ENCODE measurements at regions not wholly inside any gene's neighbourhood (a gene's known extent, or its start where the extent isn't known, plus 50 kb on each side); places are given as distances from the start of the nearest gene placed in this dataset.

DNA sequence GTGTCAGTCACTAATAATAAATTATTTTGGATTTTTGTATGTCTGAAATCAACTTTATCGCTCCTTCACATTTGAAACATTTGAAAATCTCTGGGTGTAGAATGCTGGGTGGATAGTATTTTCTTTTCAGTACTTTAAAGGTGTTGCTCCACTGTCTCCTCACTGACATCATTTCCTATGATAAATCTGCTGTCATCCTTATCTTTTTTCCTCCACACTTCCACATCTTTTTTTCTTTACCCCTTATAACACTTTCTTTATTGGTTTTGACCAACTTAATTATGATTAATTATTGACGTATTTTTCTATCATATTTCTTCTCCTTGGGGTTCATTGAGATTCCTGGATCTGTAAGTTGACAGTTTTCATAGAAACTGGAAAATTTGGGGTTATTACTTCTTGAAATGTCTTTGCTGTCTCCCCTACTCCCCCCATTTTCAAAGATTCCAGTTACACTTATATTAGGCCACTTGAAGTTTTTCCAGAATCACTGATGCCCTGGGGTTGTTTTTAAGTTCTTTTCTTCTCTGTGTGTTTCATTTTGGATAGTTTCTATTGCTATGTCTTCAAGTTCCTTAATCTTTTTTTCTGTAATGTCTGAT lies 177.5 kb upstream of the DIO3 start:
- DNase-seq = no peak

DNA sequence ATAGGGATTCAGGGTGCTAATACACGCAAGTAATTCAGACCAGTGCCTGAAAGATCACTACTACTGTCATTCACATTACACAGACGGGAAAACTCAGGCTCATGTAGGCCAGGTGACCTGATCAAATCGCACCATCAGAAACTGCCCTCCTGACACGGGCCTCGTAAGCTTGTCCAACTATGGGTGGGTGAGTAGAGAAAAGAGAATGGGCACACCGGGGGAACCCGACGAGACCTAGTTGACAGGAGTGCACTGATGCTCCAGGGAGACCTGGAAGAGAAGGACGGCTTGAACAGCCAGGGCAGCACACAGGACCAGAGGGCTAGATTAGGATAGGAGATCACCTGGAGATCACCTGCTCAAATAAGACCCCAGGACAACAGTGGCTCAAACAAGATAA lies 166.9 kb upstream of the DIO3 start:
- DNase-seq = no peak

DNA sequence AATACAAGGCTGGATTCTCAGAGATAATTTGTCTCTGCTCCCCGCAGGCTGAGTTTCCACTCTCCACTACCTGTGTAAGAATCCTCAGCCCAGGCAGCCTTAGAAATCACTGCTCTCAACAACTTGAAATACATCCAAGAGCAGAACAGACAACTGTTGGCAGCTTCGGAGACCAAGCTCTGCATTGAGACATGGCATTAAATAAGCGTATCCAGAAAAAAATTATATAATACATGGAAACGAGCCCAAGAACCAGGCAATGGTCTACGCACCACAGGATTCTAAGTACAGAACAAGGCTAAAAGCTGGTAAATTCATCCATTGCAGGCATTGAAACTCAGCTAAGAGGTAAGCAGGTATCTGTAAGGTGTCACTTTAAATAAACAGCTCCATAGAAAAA lies 165.5 kb upstream of the DIO3 start:
- no peak for DNase-seq

DNA sequence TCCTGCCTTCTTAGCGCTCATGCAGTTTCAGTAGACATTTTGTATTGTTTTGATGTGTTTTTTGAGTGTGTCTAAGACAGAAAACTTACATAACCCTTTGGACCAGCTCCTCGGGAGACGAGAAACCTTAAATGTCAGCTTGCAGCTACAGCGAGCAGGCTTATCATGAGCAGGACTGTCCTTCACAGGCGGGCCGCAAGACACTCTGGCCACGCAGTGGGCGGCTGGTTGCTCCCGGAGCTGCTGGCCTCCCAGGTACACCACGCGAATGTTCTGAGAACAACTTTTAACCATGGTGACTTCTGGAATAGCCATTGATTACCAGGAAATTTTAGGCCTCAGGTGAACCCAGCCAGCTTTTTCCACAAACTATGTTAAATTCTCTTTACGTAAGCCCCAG lies 164.1 kb upstream of the DIO3 start:
- no peak for DNase-seq

DNA sequence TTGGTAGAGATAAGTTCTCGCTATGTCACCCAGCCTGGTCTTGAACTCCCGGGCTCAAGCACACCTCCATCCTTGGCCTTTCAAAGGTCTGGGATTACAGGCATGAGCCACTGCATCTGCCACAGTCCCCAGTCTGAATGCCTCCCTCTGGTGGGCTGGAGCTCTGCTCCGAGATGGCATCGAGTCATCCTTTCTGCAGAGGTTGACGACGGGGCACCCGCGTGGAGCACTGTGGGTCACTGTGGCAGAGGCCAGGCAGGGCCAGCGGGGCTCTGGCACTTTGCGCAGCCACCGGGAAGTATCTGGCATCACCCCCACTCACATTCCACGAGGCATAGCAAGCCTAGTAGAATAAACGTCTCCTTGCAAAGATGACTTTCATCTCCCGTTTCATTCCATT lies 163.3 kb upstream of the DIO3 start:
- no peak for DNase-seq

DNA sequence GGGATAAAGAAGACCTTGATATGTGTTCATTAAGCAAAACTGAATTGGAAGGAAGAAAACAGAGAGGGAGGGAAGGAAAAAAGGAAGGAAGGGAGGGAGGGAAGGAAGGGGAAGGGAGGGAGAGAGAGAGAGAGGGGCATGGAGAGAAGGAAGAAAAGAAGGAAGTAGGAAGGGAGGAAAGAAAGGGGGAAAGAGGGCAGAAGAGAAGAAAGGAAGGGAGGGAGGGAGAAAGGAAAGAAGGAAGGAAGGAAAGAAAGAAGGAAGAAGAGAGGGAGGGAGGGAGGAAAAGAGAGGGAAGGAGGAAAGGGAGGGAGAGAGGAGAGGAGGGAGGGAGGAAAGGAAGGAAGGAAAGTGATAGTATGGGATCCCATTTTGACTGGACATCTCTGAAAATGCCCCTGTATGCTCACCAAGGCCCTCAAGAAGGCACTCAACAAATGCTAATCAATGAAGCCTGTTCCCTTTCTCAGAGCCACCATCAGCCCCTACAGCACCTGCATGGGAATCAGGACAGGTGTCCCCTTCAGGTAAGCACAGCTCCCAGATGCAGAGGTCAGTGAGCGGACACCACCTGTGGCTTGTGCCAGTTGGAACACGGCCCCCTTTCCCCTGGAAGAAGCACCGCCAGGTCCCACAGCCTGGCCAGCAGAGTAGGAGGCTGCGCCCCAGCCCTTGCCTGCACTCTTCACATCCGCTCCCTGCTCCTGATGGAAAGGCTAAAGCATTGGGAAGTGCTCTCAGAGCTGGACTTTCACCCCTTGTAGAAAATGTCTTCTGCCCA lies 161.4 kb upstream of the DIO3 start:
- no peak for DNase-seq

DNA sequence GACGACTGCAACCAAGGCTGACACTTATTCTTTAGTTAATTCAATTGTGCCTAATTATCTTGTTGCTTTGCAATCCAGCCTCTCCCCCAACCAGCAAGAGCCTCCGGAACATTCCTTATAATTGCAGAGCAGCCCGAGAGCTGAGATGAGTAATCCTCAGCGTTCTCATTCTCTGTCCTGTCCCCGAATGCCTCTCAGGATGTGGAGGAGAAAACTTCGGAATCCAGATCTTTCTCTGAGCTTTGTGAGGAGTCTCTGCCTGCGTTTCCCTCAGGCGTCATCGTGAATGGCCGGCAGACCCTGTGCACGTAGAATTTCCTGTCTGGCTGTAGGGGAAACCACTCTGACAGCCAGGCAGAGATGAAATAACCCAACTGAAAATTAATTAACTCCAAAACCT lies 160.5 kb upstream of the DIO3 start:
- DNase-seq = no peak

DNA sequence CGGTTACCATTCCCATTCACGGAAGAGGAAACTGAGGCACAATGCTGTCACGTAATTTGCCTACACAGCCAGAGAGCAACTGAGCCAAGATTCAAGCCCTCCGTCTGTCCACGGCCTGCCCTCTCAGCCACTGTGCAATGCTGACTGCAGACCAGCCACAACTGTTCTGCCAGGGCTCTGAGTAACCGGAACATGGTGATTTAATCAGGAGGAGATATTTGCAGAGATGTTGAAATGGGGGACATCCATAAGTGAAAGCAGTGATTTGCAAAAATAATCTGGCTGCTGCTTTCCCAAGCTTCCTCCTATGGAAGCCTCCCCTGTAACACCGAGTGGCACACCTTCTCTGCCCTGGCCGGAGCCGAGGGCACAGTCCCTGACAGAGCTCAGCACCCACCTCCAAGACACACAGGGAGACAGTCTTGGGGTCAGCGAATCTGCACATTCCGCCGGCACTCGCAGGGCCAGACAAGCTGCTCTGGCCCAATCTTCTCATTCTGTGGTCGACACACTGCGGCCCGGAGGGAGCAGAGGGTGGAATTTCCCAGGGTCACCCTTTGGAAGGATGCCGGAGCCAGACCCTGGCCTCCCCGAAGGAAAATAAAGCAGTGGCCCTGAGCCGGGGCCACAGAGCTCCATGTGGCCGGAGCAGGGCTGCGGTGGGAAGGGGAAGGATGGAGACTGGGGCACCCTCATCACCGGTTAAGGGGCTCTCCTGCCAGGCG lies 158.2 kb upstream of the DIO3 start:
- DNase-seq = no peak

DNA sequence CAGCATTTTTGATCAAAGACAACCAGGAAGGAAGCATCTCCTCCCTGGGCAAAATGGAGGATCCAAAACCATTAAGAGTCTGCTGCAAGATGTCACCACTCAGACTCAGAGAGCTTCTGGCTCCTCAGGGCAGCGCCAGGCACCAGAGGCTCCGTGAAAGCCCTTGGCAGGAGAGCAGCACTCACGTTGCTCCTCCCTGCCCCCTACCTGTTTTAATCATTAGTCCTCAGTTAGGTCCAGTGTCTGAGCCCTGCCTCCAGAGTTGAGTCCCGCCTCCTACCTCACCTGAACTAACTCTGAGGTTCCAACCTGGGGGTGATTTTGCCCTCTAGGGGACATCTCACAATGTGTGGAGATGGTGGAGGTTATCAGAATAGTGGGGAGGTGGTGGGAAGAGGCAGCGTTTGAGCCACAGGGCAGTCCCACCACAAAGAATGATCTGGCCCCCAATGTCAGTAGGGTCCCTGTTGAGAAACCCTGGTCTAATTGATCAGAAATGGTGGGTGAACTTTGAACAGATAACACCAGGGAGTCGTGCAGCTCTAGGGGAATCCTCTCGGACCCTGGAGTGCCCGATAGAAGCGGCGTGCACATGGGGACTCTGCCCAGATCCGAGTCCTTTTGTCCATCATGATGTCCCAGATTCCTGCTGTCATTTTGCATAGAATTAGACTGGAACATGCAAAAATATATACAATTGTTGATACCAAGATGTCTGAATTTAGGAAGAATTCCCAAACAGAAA lies 156.7 kb upstream of the DIO3 start:
- no peak for DNase-seq

DNA sequence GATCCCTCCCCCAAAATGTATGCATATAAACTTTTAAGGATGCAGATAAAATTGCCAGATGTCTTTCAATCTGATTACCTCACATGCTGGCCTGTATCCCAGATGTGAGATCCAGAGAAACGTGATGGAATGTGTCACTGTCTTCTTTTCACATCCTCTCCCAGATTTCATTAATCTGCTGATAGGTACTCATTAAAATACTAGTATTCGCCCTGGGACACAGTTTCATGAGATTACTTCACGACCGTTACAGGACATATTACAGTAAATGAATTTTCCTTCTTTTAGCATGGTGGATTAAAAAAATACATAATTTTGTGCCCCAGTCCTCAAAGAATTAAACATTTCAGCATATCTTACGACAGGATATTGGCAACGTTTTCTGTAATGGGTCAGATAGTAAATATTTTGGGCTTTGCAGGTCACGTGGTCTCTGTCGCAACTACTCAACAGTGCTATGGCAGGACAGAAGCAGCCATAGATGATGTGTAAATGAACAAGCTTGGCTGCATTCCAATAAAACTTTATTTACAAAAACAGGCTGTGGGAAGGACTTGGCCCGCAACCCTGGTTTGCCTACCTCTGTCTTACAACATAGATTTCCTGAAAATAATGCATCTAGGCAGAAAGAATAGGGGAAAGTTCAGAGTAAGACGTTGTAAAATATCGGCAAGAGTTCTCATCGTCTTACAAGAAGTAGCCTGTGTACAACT lies 156.0 kb upstream of the DIO3 start:
- no peak for DNase-seq

DNA sequence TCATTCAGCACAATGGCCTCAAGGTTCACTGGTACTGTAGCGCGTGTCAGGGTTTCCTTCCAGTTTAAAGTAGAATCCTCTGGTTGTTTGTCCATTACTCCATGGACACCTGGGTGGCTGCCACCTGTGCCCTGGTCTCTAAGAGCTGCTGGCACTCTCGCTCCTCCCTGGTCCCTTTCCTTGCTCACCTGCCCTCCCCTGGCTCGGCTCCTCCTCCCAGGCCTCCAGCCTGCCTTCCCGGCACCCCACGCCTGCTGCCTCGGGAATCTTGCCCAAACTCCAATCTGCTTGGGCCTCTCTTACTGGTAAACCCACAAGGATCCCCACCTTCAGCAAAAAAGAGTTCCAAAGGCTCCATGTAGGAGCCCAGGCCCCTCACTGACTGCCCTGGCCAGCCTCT lies 154.4 kb upstream of the DIO3 start:
- DNase-seq = no peak

DNA sequence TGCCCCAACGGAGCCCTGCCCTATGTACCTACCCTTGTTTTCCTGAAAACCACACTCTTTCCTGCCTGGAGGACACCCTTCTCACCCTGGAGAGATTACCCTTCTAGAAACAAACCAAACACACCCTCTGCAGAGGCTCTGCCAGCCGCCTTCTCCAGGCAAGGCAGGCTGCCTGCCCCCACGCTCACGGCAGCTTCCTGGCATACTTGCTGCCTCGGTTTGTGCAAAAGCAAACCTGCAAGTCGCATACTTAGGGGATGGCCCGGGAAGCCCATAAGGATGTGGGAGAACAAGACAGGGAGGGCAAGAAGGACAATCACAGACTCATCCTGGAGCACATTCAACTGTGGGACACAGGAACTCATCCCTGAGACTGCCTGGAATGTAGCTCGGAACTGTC lies 154.0 kb upstream of the DIO3 start:
- DNase-seq = no peak

DNA sequence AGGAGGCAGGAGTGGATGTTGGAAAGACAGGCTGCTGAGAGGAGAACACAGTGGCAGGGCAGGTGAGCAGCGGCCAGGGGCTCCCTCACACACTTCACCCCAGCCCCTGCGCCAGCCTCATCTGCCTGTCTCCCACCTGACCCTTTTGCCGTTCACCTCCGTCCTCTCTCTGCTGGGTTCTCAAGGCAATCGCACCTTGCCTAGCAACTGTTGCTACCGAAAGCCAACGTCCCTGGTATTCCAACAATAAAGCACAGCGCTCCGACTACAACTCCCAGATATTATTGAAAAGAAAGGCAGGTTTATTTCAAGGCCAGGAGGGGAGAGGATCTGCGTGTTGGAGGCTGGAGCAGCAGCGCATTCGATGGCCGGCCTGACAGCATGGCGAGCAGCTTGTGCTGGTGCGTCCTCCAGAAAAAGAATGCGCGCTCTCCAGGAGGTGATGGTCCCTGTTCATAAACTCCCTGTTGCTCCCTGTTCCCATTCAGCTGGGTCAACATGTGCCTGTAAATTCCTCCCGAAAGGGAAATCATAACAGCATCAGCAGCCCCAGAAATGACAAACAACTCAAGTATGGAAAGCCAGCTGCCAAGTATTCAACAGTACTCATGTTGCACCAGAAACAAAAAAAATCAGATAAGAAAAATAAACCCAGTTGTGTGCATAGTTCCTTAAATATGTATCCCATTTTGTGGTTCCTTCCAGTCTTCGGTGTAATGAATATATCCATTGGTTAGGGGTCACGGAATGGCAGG lies 153.0 kb upstream of the DIO3 start:
- DNase-seq = no peak

DNA sequence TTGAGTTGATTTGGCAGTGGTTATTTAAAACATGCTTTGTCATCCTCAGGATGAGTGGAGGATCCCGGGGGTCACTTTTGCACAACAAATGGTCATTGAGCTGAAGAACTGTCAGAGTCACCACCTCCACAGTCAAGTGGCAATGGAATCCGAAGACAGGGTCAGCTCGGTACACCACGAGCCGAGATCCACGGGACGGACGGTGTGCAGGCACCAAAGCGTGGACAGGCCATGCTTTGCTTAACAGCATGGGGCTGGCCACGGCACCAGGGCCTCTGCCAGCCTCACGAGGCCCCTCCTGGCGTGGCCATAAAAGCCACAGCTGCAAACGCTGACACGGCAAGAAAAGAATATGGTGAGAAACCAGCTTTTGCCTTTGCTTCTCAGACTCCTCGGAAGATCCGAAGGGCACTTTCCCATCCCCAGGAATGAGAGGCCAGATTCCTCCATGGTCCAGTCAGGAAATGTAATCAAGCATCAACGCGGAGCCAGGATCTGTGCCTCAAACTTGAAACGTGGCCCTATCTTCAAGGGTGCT lies 152.2 kb upstream of the DIO3 start:
- DNase-seq = no peak

DNA sequence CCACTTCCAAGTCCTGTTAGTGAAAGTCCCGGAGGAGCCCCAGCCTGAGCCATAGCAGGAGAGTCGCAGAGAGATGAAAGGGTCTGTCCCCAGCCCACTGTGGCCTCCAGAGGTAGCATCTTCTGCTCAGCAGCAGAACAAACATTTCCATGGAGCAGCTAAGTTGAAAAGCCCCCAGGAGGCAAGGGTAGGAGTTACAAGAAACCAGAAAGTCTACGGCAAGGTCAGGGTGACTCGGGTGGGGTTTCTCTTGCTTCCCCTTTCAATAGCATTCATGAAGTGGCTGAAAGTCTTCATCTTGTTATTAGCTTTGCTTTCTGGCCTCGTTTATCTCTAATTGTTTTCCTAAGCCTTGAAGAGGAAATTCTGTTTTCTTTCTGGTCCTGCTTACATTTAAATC lies 151.2 kb upstream of the DIO3 start:
- no peak for DNase-seq

DNA sequence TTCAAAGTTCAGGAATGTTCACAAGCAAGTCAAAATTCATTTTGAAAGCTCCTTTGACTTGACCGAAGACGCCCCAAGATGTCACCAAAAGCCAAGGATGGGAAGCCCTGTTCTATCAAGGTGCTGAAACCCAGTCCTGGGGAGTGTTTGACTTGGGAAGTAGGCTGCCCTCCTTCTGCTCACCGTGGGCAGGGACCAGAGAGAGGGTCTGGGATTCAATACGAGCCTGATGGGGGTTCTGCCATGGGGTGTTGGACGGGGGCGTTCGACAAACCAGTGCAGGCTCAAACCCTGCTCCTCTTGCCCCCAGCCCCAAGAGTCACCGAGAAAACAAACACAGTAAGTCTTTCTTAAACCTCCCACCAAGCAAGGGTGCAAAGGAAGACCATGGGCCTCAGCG lies 150.1 kb upstream of the DIO3 start:
- DNase-seq = no peak

DNA sequence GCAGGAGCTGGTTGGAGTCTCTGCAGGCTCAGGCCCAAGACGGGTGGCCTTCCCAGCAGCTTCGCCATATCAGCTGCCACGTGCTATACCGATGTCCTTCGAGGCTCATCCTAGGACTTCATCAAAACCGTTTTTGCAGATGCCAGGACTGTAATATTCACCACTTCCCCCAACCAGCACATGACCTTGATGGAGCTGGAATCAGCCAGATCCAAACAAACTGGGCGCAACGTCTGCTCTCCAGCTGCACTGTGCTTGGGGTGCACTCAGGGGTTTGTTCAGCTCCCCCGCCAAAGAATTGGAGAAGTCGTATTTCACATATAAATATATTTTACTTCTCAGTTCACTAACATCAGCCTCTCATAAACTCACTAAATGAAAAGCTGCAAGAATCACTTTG lies 149.5 kb upstream of the DIO3 start:
- DNase-seq = no peak

DNA sequence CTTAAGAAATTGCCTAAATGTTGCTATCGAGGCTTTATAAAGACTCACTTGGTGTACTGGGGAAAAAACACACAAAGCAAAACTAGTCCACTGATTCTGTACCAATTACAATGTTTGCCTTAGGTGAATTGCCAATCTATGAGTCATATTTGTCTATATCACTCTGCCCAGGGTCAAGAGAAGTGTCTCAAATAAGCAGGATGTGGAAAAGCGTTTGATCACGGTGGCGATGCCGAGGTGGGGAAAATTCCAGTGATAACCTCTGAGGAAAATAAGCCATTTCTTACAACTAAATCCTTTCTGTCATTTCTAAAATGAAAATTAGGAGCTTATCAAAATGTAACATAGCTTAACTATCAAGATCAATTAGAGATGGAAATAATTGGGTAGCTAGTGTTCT lies 148.6 kb upstream of the DIO3 start:
- DNase-seq = no peak

DNA sequence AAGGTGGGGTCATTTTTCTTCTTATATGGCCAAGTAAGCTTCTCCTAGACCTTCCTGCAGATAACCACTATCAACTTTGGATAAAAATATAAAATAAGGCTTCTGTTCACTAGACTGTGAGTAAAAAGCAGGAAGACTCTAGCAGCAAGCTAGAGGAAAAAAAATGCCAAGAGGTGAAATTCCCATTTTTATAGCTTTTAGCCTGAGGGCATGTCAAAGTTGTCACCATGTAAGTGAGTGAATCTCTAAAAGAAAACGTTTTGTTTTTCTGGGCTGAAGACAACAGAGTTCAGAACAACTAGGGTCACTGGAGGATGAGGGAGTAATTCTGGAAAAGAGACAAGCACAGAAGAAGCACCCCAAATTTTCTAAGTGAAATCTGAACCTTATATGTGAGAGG lies 143.9 kb upstream of the DIO3 start:
- no peak for DNase-seq

DNA sequence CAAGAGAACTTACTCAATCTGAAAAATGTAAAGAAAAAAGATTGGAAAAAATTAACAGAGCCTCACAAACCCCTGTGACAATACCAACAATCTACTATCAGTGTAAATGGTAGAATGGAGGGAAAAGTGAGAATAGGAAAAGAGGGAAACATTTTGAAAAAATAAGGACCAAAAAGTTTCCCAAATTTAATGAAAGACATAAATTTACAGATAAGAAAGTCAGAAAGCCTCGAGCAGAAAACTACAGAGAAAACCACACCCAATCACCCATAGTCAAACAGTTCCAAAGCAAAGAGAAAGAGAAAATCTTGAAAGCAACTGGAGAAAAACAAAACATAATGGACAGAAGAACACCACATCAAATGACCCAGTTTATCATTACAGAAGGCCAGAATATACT lies 142.7 kb upstream of the DIO3 start:
- DNase-seq = no peak

DNA sequence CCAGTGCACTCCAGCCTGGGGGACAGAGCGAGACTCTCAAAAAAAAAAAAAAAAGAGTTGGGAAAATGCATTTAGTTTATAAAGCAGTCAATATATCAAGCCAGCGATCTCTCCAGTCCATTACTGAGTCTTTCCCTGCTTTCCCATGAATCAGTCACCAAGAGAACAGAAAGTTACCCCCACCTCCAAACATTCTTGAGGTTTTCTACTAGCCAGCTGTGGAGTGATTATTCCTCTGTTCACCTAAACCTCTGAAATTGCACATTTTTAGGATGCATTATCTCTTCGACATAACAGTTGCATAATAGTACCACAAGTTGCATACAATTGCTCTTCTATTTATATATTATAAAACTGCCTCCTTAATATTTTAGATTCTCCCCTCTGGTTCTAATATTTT lies 134.8 kb upstream of the DIO3 start:
- DNase-seq = no peak

DNA sequence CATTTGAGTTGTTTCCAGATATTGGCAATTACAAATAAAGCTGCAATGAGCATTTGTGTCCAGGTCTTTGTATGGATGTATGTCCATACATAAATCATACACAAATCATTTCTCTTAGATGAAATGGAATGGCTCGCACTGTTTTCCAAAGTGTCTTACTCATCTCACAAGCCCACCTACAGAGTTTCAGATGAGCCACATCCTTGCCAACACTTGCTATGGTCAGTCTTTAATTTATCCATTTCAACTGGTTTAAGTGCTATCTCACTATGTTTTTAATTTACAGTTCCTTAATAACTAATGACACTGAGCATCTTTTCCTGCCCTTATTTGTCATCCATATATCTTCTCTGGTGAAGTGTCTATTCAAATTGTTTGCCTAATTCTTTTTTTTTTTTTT lies 132.9 kb upstream of the DIO3 start:
- no peak for DNase-seq

All from femur (tissue), 1 donor.